UCSD-AML1 (cell line): ENCODE measurements at regions not wholly inside any gene's neighbourhood (a gene's known extent, or its start where the extent isn't known, plus 50 kb on each side); places are given as distances from the start of the nearest gene placed in this dataset.
"Not testable (repeated sequence)": the region's sequence is repeated elsewhere in the genome, so short reads cannot be mapped to it uniquely, and the experiment has no call there.

Source experiments
- DNase-seq: peaks from one replicate; lab custom pipeline; 2025; ENCODE audit not compliant: unreplicated experiment; lab: John Stamatoyannopoulos, UW

GRCh38 chr15:47885920-47886319 is 168.6 kb downstream of the SEMA6D start:
- no peak for DNase-seq

DNA sequence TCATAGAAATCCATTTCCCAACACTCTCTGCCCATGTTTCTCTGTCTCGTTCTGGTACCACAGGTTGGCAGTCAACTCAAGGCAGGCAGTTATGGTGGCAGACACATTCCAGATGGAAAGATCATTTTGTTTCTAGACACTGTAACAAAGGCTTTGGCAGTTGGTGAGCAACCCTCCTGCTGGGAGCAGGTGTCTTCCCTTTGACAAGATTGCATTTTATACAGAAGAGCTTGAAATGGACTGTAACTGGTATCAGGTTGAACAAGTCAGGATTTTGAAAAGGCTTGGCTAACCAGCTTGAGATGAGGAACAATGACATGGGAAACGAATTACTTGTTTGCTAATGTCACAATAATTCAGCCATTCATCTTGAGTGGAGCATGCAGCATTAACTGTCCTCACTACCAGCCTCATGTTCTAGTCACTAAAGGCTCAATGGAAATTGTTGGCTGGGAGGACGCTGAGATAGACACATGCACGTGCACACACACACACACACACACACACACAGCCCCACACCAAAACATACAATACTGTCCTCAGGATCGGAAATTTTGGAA is 170.0 kb downstream of the SEMA6D start:
- no peak for DNase-seq

DNA sequence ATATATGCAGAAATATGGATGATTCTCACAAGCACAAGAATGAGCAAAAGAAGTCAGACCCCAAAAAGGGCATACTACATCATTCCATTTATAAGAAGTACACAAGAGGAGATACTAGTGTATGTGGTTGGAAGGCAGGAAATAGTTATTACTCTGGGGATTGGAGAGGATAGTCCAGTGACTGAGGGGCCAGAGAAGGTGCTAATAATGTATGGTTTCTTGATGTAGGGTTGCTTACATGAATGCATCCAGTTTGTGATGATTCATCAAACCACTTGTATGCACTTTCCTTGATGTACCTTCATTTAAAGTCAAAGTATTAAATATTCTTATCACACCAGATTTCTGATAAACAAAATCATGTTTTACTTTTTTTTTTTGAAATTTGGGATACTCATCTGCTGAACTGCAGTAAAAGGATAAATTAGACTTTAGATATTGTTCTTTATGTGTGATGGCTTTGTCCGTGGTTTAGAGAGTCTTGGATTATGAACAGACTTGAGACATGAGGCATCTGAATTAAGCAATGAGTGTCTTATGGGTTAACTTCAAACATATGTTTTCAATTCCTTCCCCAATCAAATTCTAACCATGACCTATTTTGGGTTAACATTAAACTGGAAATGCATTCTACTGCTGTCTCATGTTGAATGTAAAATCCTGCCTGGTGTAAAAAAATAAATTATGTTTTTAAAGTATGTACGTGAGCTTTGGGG is 171.2 kb downstream of the SEMA6D start:
- DNase-seq, result no peak

DNA sequence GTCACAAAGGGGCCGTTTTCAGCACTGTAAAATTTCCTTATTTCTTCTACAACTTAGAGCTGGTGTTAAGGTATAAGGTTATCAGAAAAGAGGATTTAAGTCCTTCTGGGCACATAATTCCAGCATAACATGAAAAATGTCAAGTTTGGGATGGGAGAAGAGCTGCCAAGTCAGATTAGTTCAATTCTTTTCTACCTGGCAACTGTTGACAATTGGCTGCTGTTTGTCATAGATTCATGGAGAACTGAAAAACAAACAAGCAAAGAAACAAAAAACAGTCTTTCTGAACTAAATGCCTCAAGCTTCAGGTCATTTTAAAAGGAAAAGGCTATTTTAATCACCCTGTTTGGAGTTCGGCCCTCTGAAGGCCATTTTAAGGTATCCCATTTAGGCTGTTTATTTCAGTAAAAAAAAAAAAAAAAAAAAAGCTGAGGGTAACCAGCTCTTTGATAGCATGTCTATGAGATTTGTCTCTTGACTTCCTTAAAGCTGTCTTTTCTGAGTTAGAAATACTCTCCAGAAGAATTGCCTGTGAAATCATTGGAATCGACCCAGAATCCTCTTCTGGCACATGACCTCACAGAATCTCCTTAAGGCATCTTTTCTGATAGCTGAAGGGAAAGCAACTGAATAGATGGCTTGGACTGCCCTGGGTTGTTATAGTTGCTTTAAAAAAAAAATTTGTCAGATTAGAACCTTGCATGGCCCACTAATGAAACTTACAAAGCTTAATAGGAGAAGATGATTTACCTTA is 173.3 kb downstream of the SEMA6D start:
- DNase-seq, result no peak

DNA sequence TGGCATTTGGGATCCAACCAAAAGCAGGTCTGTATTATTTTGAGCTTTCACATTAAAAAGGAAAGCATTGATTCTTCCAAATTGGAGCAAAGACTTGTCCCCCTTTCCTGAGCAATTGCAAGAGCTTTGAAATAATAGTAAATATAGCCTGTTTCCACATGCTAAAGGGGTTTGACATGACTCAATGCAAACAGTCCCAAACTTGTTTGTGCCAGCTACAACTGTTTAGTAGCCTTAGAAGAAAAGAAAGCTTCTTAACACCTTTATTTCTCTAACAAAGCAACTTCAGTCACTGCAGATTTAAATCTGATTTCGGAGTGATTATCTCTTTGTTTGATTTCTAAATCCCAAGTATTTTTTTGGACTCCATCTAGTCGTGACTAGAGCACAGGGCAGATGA is 180.2 kb downstream of the SEMA6D start:
- DNase-seq, result no peak

DNA sequence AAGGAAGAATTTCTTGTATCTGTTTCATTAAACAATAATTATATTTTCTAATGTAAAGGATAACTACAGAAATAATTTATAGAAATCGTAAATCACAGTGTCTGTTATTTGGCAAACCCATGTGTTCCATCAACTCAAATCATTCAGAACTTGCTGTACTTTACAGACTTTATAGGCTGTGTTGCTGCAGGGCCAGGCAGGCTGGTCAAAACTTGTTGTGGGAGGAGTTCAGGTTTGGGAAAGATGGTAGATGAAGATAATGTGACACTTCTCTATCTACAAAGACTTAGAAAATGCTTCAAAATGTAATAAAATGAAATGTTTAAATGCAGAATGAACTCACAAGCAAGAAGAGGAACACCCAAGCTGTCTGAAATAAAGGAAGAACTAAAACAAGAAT is 183.4 kb downstream of the SEMA6D start:
- no peak for DNase-seq

GRCh38 chr15:47903368-47903767 is 186.1 kb downstream of the SEMA6D start:
- DNase-seq, result no peak

- DNase-seq, result no peak
Observed at GRCh38 chr15:47908486-47908885, 191.2 kb downstream of the SEMA6D start.

- no peak for DNase-seq
Observed at GRCh38 chr15:47908950-47909670, 191.8 kb downstream of the SEMA6D start.

GRCh38 chr15:47912910-47913309 is 195.6 kb downstream of the SEMA6D start:
- not testable (repeated sequence) for DNase-seq

- DNase-seq, result no peak
Observed at GRCh38 chr15:47917881-47918280, 200.6 kb downstream of the SEMA6D start.

DNA sequence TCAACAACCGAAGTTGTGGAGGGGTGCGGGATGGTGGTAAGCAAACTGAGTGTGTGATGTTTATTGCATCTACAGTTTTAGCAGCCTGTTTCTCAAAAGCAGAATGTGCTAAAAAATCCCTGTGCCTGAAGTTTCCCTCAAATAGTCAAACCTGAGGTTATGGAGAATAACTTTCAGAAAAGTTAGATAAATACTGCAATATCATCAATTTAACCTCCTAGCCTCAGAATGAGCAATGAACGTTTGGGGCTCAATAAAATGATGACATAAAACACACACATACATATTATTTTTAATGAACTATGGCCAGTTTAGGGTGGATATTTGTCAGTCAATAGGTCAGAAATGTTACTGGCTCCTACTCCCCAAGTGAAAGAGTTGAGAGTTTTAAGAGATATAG is 201.6 kb downstream of the SEMA6D start:
- DNase-seq, result no peak

DNA sequence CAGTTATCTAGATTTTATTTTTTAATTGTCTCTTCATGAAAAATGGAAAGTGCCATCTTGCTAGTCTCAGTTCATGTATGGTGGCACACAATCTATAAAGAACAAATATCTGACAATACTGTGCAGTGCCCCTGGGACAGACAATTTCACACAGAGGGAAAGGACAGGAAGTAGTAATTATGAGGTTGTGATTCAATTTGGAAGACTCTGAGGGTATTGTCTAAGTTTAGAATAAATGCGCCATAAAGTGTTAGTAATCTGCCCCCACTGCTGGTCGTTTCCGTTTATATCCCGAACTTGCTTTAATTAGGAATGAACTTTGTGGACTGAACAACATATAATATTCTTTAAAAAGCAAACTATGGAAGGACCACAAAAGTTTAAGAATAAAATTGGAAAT is 196.4 kb upstream of the SLC24A5 start:
- DNase-seq, result no peak

DNA sequence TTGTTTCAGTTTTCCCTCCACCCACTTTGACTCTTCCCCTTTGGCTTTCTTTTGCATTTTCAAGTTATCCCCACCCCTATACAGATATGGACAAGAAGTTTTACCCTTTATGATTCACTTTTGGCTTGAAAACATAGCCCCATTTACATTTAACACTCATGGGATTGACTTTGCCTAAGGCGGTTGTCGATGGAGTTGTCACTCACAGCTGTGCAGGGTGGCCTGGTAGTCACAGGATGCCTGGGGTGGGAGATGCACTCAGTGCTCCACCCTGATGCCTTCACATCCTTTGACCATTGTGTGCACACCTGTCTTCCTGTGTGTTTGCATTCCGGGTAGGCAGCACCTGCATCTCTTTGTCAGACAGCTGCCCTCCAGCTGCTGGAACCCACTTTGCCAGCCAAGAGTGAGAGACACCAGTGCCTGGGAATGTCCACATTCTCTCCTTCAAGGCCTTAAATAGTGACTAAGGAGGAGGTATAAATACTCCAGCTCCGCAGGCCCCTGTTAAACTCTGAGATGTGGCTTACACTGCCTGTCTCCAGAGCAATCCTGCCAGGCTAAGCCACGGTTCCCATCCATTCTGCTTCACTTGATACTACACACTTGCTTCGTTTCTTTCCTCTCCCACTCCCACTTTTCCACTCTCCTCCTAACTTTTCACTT is 191.5 kb upstream of the SLC24A5 start:
- no peak for DNase-seq

GRCh38 chr15:47932261-47932660 is 188.5 kb upstream of the SLC24A5 start:
- DNase-seq, result no peak

DNA sequence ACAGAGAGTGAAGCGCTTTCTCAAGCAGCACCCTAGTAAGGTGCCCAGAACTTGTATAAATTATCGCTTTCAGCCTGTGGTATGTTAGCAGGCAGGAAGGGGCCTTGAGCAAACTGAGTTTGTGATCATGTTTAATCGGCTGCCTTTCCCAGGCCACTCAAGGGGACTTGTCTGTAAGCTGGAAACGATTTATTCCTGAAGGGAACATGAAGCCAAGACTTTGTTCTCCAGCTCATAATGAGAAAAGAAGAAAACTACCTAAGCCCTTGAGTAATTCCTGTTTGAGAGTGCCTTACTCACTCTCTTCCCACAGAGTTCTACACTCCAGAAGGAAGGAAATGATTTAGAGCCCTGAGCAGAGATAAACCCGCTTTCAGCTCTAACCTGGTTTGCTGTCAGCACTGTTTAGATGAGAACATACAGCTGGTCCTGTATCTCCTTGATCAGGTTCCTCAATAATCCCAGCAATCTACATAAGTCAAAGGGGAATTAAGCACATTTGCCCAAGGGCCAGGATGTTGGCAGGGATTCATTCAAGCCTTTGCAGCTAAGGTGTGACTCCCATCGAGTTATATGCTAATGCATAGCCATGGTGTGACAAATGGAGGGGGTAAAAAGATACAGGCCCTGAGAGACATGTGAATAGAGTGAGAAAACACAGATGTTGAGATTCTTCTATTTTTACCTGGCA is 187.7 kb upstream of the SLC24A5 start:
- no peak for DNase-seq

GRCh38 chr15:47933865-47934264 is 186.9 kb upstream of the SLC24A5 start:
- no peak for DNase-seq

DNA sequence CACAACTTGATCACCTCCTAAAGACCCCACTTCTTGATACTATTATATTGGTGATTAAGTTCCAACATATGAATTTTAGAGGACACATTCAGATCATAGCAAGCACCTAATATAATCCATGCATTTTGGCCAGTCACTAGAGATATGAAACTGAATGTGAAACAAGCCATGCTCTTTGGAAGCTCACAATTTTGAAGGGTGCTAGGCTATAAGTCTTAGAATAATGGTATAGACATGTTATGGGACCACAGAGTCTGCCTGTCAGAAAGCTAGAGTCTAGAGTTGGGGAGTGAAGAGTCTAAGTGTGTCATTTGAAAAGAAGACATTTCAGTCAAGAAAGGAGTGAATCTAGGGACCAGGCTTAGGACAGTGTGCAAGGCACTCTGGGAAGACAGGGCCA is 186.4 kb upstream of the SLC24A5 start:
- no peak for DNase-seq

DNA sequence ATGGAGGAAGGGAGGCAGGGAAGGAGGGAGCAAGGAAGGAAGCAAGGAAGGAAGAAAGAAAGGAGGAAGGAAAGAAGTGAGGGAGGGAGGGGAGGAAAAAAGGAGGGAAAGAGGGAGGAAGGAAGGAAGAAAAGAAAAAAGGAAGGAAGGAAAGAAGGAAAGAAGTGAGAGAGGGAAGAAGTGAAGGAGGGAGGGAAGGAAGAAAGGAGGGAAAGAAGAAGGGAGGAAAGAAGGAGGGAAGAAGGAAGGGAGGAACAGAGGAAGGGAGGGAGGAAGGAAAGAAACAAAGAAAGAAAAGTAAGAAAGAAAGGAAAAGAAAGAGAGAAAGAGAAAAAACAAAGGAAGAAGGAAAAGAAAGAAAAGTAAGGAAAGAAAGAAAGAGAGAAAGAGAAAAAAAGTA is 183.0 kb upstream of the SLC24A5 start:
- DNase-seq, result no peak

- DNase-seq, result no peak
Observed at GRCh38 chr15:47944637-47945288, 176.0 kb upstream of the SLC24A5 start.
